ENCODE measurements at regions not wholly inside any gene's neighbourhood (a gene's known extent, or its start where the extent isn't known, plus 50 kb on each side); places are given as distances from the start of the nearest gene placed in this dataset.
A peak's percentile ranks its signal among the peaks of the same experiment; 100 is the strongest.

DNA sequence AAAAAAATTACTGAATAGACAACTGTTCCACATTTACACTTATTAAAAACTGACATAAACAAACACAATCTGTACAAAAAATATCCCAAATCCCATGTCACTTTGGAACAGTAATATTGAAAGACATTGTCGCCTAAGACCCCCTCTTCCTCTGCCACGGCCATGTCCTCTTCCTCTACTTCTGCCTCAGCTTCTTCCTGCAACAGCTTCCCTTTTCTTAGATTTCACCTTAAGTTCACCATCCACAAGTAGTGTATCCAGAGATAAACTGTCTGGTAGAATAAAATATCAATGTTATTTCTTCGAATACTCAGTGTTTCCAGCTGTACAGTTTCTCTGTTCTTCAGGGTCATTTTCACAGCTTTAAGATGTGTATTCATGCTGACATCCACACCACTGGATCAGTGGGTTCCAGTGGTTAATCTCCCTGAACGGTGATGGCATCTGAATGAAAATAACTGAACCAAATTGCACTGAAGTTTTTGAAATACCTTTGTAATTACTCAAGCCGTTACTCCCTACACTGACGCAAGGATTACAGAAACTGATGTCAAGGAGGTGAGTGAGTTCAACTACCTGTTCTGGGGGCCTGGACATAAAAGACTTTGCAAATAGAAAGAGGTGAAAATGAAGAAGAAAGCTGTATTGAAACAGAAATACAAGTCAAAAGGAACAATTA lies 208.5 kb downstream of the C12orf50 start:
- Histone ChIP-seq H3K27me3 (no peaks in the 10 kb centered on the region), H3K36me3 (no peaks in the 10 kb centered on the region), H3K4me3 (no peak overlapping the region), H3K4me1 (peaks cover 0 to 10% (median 3%) of the 10 kb centered on the region in 4 donors), H3K9me3 (no peaks in the 10 kb centered on the region), H3K27ac (no peak overlapping the region)
- intact Hi-C loops (cut with DNase I), result no loop called here
- TF ChIP-seq CTCF (IDR thresholded peaks at IDR 0.05) (no peak), POLR2A (IDR thresholded peaks at IDR 0.05) (no peak)
- 49% methylated on average over 6 of the region's 6 CpGs for WGBS (ENCODE audit: insufficient coverage, low coverage, low lambda C conversion rate, missing lambda C conversion rate)
- ATAC-seq, result peak in 1 of 4 donors; percentile 35
- no peak for DNase-seq

DNA sequence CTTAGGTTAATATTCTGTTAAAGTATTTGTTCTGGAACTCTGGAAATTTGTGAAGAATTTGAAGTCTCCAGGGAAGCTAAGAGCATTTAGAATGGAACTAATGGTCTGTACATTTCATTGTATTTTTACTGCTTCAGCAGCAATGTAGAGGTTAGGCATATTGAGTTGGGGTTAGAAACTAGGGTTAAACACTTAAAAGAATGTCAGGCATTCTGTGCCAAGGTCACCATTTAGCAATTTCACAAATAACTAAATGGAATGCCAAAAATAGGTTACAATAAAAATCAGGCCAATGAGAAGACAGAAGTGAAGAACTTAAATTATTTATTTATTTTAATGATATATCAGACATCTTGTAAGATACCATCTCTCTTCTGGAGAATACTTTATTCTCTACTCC lies 210.8 kb downstream of the C12orf50 start:
- no peaks in the 10 kb centered on the region for H3K36me3 ChIP-seq
- intact Hi-C loops (cut with DNase I), result no loop called here
- H3K4me1 ChIP-seq, result peaks cover 0 to 27% (median 7%) of the 10 kb centered on the region in 4 donors
- H3K27me3 ChIP-seq, result no peaks in the 10 kb centered on the region
- DNase-seq (no peak), ATAC-seq (no peak)
- TF ChIP-seq POLR2A (IDR thresholded peaks at IDR 0.05) (no peak), CTCF (IDR thresholded peaks at IDR 0.05) (no peak)
- H3K4me3 ChIP-seq, result no peak overlapping the region
- no peak overlapping the region for H3K27ac ChIP-seq
- no peaks in the 10 kb centered on the region for H3K9me3 ChIP-seq

DNA sequence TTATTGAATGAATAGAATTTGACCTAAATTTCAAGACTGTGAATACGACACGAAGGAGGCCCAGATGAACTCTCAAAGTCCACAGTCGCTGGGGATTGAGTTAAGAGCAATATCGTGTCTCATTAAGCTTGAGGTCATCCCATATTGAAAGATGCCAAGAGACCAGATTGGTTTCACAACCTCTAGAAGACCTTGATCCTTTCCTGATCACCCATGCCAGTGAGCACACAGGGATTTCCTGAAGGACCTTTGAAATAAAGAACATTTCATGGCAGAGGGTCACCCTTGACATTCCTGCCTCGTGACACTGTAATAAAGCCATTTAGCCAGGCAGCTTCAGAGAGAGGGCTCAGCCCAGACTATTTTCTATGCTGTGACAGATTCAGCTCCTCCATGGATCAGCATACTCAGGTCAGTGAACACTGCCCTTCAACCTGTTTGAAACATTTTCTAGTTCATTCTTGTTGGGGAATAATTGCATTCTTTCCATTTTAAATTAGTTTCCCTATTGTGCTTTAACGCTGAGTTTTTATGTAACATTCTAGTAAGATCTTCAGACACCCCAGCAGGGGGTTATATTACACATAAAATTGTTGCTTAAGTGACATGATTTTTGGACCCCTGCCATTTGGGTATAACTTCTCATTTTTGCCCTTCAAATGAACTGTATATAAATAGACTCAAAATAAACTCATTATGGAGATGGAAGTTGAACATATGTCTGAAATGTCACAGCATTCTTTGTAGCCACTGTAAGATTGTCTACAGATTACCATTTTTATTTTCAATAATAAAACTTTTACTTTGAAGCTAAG lies 213.2 kb downstream of the C12orf50 start:
- no peaks in the 10 kb centered on the region for H3K9me3 ChIP-seq
- DNase-seq (peak in 1 of 3 donors; percentile 54), ATAC-seq (peak; percentile 83 to 95 (median 92))
- WGBS (ENCODE audit: insufficient coverage, low coverage, low lambda C conversion rate, missing lambda C conversion rate), result 26% methylated on average over 6 of the region's 6 CpGs
- H3K4me3 ChIP-seq, result no peak overlapping the region
- H3K27ac ChIP-seq, result peak overlapping the region in 2 of 3 donors; percentile 16 to 48
- H3K27me3 ChIP-seq, result no peaks in the 10 kb centered on the region
- H3K36me3 ChIP-seq, result no peaks in the 10 kb centered on the region
- intact Hi-C loops (cut with DNase I), result no loop called here
- TF ChIP-seq POLR2A (IDR thresholded peaks at IDR 0.05) (no peak), CTCF (IDR thresholded peaks at IDR 0.05) (no peak)
- H3K4me1 ChIP-seq, result peaks cover 0 to 32% (median 7%) of the 10 kb centered on the region in 4 donors

DNA sequence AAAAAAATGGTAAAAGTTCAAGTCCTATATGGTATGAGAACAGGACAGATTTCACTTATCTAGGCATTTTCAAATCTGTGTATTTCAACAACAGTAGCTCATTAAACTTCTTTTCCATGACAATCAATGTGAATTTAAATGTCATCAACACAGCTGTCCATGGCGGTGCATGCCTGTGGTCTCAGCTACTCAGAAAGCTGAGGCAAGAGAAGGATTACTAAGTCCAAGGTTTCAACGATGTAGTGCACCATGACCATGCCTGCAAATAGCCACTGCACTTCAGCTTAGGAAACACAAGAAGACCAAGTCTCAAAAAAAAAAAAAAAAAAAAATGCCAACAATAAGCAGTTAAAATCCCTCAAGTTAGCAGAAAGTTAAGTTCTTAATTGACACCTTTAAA lies 214.6 kb downstream of the C12orf50 start:
- no peak for TF ChIP-seq POLR2A (IDR thresholded peaks at IDR 0.05)
- TF ChIP-seq CTCF (IDR thresholded peaks at IDR 0.05), result no peak
- H3K4me3 ChIP-seq, result no peak overlapping the region
- H3K9me3 ChIP-seq, result no peaks in the 10 kb centered on the region
- intact Hi-C loops (cut with DNase I), result no loop called here
- no peaks in the 10 kb centered on the region for H3K27me3 ChIP-seq
- no peak overlapping the region for H3K27ac ChIP-seq
- ATAC-seq (no peak), DNase-seq (no peak)
- 46% methylated on average over 2 of the region's 2 CpGs for WGBS (ENCODE audit: insufficient coverage, low coverage, low lambda C conversion rate, missing lambda C conversion rate)
- H3K4me1 ChIP-seq, result peaks cover 0 to 32% (median 7%) of the 10 kb centered on the region in 4 donors
- H3K36me3 ChIP-seq, result no peaks in the 10 kb centered on the region
